NCI-H526 treated with DMSO at 0.1 percent for 48 hours (cell line): ENCODE measurements at regions not wholly inside any gene's neighbourhood (a gene's known extent, or its start where the extent isn't known, plus 50 kb on each side); places are given as distances from the start of the nearest gene placed in this dataset.

Source experiments
- DNase-seq: peaks from one replicate; lab custom pipeline; 2025; lab: John Stamatoyannopoulos, UW

DNA sequence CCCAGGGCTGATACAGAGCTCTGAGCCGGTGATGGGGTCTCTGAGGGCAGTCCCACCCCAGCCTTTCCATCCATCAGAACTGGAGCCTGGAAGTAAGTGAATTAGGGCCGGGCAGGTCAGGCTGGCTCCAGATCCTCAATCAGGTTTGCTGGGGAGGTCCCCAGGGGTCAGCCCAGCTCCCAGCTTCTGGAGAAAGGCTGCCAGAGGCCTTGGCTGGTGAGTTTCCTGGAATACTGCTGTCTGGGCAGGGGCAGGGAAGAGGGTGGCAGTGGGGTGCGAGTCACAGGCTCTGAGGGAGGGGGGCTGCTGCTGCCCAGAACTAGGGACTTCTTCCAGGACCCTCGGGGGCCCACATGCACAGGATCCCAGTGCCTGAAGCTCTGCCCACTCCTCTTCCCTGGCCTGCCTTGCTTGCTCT, 200.6 kb upstream of the MVB12B start:
- no peak for DNase-seq

DNA sequence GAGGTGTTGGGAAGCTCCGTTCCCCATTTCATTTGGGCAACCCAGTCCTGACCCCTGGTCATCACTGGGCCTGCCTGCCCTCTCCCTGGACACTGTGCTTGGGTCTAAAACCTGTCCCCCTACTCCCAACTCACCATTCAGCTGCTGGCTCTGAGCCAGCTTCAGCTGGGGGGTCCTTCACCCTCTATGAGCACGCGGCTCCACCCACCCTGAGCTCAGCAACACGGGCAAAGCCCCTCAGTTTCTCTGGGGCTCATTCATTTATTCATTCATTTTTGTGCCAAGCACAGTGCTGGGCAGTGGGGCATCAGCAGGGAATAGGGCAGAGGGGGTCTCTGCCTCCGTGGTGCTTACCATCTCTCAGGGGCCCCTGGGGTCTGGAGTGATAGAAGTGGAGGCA, 199.8 kb upstream of the MVB12B start:
- DNase-seq = no peak

DNA sequence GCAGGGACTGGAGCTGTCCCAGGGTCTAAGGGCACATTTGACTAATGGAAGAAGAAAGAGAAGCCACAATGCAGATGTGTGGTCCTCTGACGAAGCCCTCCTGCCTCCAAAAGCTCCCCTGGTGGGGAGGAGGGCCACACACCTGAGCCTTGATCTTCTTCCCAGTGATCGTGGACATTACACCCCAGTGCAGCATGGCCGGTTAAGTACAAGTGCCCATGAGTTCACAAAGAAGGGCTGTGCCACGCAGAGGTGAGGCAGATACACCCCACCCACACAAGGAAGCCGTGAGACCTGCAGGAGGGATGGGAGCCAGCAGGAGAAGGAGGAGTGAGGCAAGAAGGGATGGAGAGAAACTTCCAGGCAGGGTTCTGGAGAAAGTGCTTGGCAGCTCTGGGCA, 199.0 kb upstream of the MVB12B start:
- no peak for DNase-seq

GRCh38 chr9:126128494-126129142, 198.0 kb upstream of the MVB12B start:
- DNase-seq = no peak

DNA sequence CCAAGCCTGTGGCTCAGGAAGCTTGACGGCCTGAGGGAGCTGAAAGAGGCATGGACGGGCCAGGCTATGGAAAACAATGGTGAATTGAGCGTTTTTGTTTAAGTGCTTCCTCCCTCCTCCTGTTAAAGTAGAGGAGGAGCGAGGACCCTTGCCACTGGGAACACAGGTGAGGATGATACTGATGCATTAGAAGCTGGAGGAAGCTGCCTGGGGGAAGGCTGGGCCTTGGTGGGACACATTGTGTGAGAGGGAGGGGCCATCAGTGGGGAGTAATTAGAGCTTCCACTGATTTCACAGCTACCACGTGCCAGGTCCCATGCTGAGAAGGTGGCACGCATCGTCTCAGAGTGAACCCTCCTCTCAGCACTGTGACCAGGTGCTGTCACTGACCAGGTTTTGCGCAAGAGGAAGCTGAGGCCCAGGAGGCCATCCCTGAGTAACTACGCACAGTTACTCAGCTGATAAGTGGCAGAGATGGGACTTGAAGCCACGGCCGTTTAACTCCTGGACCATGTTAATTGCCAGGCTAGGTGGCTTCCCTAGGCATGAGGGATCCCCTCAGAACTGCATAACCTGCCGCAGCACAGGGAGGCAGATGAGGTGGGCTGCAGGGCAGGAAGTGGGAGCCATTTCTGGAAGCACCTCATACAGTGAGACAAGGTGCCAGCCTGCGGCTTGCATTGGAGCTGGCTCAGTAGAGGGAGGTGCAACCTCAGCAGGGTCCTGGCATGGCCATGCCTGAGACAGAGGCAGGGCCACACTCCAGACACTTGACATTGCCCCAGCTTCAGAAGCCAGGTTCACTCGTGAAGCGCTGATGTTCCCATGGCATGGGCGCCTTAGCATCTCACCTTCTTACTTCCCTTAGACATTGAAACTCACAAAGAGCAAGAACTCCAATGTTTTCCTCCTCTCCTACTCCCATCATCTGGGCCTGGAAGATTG, 195.3 kb upstream of the MVB12B start:
- no peak for DNase-seq

- no peak for DNase-seq
Observed at GRCh38 chr9:126132746-126133145, 193.9 kb upstream of the MVB12B start.

- no peak for DNase-seq
Observed at GRCh38 chr9:126144196-126144595, 182.4 kb upstream of the MVB12B start.

GRCh38 chr9:126144603-126145456, 181.8 kb upstream of the MVB12B start:
- DNase-seq = no peak

DNA sequence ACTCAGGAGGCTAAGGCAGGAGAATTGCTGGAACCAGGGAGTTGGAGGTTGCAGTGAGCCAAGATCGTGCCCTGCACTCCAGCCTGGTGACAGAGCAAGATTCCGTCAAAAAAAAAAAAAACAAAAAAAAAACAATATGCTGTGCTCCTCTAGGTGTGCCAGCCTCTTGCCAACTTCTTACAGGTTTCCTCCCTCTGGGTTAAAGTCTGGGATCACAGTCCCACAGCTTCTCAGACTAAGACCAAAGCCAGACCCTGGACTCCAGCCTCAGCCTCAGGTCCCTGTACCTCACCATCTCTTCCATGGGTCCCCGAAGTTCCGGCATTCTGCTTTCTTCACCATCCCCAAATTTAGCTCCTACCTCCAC, 180.8 kb upstream of the MVB12B start:
- no peak for DNase-seq

GRCh38 chr9:126146254-126147145, 180.1 kb upstream of the MVB12B start:
- peak; percentile 47 for DNase-seq

- no peak for DNase-seq
Observed at GRCh38 chr9:126147186-126147935, 179.3 kb upstream of the MVB12B start.

DNA sequence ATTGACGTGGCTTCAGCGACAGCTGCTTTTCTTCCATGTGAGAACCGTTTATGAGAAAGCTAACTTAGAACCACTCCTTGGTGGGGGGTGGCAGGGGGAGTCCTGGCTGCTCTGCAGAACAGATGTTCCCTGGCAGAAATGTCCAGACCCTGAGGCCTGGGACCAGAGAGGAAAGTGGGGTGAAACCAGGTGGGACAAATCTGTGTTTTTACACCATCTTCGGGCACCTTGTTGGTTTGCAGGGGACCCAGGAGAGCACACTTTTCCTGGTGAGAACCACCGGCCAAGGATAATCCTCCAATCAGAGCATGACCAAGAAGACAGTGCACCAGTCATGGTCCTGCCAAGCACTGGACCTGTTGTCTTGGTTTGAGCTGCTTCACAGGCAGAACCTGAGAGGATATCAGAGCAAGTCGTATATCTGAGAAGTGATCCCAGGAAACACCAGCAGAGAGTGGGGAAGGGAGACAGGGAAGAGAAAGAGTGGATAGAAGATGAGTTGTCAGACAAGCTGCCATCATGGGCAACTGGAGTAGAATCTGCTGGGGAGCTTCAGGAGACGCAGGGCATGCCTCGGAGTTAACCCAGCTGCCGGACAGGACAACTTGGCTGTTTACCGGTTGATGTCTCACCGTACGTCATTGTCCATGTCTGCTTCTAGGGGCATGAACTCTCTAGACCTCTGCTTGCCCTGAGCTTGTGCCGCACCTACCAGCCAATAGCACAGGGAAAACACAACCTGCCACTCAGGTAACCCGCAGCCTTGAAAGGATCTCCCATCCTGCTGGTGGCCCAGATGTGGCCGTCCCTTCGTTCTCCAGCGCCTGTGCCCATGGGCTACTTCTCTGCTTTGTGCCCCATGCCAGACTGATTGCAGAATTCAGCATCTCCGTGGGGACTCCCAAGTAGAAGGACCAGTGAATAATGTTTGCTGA, 178.4 kb upstream of the MVB12B start:
- no peak for DNase-seq

DNA sequence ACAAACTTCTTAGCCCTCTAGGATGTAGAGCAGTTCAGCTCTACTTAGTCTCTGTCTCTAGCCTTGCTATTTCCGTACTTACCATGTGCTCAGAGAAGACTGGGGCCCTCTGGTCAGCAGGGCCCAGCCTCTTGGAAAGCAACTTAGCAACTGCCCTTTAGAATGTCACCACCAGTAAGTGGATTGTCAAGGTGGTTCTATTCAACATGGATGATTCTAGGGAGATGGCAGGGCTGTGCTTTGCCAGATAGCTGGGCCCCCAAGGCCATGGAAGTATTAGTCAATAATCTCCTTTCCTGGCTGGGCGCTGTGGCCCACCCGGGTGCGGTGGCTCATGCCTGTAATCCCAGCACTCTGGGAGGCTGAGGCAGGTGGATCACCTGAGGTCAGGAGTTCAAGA, 177.6 kb upstream of the MVB12B start:
- DNase-seq = no peak

- DNase-seq = no peak
Observed at GRCh38 chr9:126149661-126150060, 177.0 kb upstream of the MVB12B start.

DNA sequence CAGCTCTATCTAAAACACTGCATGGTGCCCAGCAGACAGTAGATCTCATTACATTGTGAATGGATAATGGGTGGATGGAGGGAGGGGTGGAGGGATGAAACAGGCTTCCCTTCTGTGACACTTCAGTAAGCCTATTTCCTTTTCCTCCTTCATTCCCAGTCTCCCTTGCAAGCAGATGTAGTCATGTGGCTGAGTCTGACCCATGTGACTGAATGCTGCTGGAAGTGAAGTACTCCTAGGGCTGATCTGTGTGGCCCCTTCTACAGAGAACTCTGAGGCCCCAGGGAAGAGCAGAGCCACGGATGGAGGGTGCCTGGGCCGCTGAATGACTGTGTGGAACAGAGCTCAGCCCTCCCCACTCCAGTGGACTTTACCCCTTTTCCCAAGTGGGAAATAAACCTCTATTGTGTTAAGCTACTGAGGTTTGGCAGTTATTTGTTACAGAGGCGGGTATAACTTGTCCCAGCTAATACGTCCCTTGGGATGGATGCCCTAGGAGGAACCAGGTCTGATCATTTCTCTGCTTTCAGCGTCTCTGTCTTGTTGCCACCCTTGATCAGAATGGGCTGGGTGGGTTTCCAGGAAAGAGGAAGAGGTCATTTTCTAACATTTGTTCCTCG, 176.1 kb upstream of the MVB12B start:
- no peak for DNase-seq

- DNase-seq = no peak
Observed at GRCh38 chr9:126151031-126151685, 175.5 kb upstream of the MVB12B start.

GRCh38 chr9:126151686-126152134, 174.9 kb upstream of the MVB12B start:
- DNase-seq = no peak

GRCh38 chr9:126152622-126153362, 173.8 kb upstream of the MVB12B start:
- DNase-seq = no peak
